ENCODE measurements at regions not wholly inside any gene's neighbourhood (a gene's known extent, or its start where the extent isn't known, plus 50 kb on each side); places are given as distances from the start of the nearest gene placed in this dataset.

DNA sequence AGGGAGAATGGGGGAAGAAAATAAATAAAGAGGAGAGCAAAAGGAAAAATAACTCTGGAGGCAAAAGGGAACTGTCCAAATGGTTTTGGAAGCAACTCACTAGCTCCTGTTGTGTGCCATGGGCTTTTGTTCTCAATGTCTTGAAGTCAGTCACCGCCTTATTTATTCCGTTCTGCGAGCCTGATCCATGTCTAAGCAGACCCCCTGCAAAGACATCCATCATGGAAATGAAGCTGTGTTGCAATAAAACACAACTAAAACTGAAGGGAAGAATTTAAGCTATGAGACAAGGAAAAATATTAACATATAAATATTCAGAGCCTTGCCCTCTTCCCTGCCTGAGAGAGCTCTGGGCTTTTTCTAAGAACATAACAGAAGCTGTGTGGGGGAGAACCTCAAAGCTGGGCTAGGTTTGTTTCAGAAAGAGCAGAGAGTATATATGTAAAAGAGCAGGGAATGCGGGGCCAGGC, 373.2 kb upstream of the CNR1 start:
- TF ChIP-seq, protein P1, sequence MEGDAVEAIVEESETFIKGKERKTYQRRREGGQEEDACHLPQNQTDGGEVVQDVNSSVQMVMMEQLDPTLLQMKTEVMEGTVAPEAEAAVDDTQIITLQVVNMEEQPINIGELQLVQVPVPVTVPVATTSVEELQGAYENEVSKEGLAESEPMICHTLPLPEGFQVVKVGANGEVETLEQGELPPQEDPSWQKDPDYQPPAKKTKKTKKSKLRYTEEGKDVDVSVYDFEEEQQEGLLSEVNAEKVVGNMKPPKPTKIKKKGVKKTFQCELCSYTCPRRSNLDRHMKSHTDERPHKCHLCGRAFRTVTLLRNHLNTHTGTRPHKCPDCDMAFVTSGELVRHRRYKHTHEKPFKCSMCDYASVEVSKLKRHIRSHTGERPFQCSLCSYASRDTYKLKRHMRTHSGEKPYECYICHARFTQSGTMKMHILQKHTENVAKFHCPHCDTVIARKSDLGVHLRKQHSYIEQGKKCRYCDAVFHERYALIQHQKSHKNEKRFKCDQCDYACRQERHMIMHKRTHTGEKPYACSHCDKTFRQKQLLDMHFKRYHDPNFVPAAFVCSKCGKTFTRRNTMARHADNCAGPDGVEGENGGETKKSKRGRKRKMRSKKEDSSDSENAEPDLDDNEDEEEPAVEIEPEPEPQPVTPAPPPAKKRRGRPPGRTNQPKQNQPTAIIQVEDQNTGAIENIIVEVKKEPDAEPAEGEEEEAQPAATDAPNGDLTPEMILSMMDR (IDR thresholded peaks at IDR 0.05): no peak
- TF ChIP-seq POLR2AphosphoS5 (IDR thresholded peaks at IDR 0.05) (no peak), EP300 (IDR thresholded peaks at IDR 0.05) (no peak)
